AG08396 (cell line): ENCODE measurements at regions not wholly inside any gene's neighbourhood (a gene's known extent, or its start where the extent isn't known, plus 50 kb on each side); places are given as distances from the start of the nearest gene placed in this dataset.

Source experiments
- DNase-seq: peaks from one replicate; pipeline ENCODE4 v3.0.0; 2012; ENCODE audit warnings: low spot score, mixed read lengths

GRCh38 chr22:22148905-22149304 lies 95.7 kb upstream of the VPREB1 start:
- no peak for DNase-seq

GRCh38 chr22:22144858-22145257 lies 99.7 kb upstream of the VPREB1 start:
- no peak for DNase-seq

GRCh38 chr22:22143448-22143847 lies 101.1 kb upstream of the VPREB1 start:
- DNase-seq = no peak

- no peak for DNase-seq
Measured at GRCh38 chr22:22142661-22143060, 101.9 kb upstream of the VPREB1 start.

GRCh38 chr22:22141771-22142591 lies 102.6 kb upstream of the VPREB1 start:
- DNase-seq = no peak

- no peak for DNase-seq
Measured at GRCh38 chr22:22141031-22141430, 103.6 kb upstream of the VPREB1 start.

- no peak for DNase-seq
Measured at GRCh38 chr22:22139364-22139763, 105.2 kb upstream of the VPREB1 start.

GRCh38 chr22:22138915-22139314 lies 105.7 kb upstream of the VPREB1 start:
- DNase-seq = no peak

- no peak for DNase-seq
Measured at GRCh38 chr22:22137891-22138290, 106.7 kb upstream of the VPREB1 start.

- no peak for DNase-seq
Measured at GRCh38 chr22:22133910-22134309, 110.7 kb upstream of the VPREB1 start.

GRCh38 chr22:22130953-22131608 lies 113.5 kb upstream of the VPREB1 start:
- DNase-seq = no peak

- no peak for DNase-seq
Measured at GRCh38 chr22:22129387-22129786, 115.2 kb upstream of the VPREB1 start.

GRCh38 chr22:22128440-22128839 lies 116.1 kb upstream of the VPREB1 start:
- DNase-seq = no peak

- no peak for DNase-seq
Measured at GRCh38 chr22:22127100-22127499, 117.5 kb upstream of the VPREB1 start.

GRCh38 chr22:22125579-22126468 lies 118.8 kb upstream of the VPREB1 start:
- DNase-seq = no peak

- DNase-seq = no peak
Measured at GRCh38 chr22:22125028-22125578, 119.5 kb upstream of the VPREB1 start.

- no peak for DNase-seq
Measured at GRCh38 chr22:22124374-22124773, 120.2 kb upstream of the VPREB1 start.

GRCh38 chr22:22123960-22124278 lies 120.7 kb upstream of the VPREB1 start:
- no peak for DNase-seq

- DNase-seq = no peak
Measured at GRCh38 chr22:22123118-22123959, 121.2 kb upstream of the VPREB1 start.

GRCh38 chr22:22122348-22123117 lies 122.1 kb upstream of the VPREB1 start:
- DNase-seq = no peak

- no peak for DNase-seq
Measured at GRCh38 chr22:22121445-22121844, 123.1 kb upstream of the VPREB1 start.
